Epithelial cell of esophagus (primary cell): ENCODE measurements at regions not wholly inside any gene's neighbourhood (a gene's known extent, or its start where the extent isn't known, plus 50 kb on each side); places are given as distances from the start of the nearest gene placed in this dataset.

Experiments
- DNase-seq: peaks from one replicate; pipeline ENCODE4 v3.0.0; 2010; ENCODE audit warnings: low read depth
- H3K4me3 ChIP-seq: 2 replicates; pipeline ENCODE4 v1.5.1; 2011; ENCODE audit warnings: mild to moderate bottlenecking, low read length, control low read depth
- TF ChIP-seq, protein P1 (sequence below): IDR thresholded peaks from 2 replicates; pipeline ENCODE4 v1.5.1; 2011; ENCODE audit warnings: low read depth, mild to moderate bottlenecking, low read length, control low read depth, inconsistent platforms; ENCODE audit not compliant: insufficient read depth; ENCODE audit errors: missing control alignments

DNA sequence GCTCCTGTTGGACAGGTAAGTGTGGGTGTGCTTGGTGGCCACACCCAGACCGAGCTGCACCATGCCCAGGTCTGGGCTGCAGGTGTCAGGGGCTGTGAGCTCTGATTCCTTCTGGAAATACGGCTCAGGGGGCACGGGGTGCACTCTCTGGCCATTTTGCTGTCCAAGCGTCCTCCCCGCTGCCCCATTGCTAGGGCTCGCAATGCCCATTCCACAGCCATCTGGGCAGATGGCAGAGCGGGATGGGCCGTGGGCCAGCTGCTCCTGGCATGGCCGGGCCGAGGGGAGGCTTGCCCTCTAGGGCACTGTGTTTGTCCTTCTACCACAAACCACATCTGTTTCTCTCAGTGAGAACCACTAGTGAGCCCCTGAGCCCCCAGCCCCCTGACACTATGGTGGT lies 67.9 kb upstream of the RXRA start:
- DNase-seq = no peak
- no peak overlapping the region for H3K4me3 ChIP-seq
- TF ChIP-seq, protein P1, sequence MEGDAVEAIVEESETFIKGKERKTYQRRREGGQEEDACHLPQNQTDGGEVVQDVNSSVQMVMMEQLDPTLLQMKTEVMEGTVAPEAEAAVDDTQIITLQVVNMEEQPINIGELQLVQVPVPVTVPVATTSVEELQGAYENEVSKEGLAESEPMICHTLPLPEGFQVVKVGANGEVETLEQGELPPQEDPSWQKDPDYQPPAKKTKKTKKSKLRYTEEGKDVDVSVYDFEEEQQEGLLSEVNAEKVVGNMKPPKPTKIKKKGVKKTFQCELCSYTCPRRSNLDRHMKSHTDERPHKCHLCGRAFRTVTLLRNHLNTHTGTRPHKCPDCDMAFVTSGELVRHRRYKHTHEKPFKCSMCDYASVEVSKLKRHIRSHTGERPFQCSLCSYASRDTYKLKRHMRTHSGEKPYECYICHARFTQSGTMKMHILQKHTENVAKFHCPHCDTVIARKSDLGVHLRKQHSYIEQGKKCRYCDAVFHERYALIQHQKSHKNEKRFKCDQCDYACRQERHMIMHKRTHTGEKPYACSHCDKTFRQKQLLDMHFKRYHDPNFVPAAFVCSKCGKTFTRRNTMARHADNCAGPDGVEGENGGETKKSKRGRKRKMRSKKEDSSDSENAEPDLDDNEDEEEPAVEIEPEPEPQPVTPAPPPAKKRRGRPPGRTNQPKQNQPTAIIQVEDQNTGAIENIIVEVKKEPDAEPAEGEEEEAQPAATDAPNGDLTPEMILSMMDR = no peak

DNA sequence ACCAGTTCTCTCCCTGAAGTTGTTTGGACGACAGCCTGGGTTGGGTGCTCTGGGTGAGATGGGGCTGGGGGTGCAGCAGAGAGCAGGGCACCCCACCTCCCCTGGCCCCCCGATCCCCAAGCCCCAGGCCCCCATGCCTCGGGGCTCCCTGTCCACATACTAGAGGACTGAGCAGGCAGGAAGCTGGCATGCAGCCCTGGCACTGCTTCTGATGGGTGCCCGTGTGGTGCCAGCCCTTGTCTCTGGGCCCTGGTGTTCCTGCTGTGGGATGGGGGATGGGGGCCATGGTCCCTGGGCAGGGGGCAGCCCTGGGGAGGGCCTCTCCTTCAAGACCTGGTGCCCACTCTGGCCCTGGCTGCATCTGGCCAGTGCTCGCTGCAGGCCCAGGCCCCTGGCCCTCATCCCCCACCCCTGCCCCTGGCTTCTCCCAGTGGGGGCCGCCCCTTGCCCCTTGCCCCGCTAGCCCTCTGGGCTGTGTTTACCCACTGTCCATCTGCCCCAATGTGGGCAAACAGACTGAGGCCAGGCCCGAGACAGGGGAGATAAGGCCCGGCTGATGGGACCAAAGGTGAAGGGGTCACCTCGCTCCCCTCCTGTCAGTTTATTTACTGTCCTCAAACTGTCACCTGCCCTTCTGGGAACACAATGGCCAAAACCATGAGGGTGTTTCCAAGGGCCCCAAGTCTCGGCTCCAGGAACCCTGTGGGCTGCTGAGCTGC lies 67.3 kb upstream of the RXRA start:
- no peak overlapping the region for H3K4me3 ChIP-seq
- TF ChIP-seq, protein P1 = no peak
- no peak for DNase-seq

DNA sequence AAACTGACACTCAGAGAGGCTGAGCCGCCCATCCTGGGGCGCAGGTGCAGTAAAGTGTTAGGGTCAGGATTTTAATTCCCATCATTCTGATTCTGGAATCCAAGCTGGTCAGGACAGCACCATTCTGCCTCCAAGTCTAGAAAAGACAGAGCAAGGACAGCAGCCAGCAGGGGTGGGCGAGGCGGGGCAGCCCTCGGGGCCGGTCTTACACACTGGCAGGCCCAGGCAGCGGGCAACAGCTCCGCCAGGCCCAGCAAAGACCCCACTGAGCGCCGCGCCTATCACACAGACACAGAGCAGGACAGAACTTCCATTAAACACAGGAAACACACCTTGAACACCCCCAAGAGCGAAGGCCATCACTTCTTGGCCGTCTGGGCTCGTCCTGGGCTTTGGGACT lies 66.5 kb upstream of the RXRA start:
- H3K4me3 ChIP-seq = no peak overlapping the region
- TF ChIP-seq, protein P1 = no peak

DNA sequence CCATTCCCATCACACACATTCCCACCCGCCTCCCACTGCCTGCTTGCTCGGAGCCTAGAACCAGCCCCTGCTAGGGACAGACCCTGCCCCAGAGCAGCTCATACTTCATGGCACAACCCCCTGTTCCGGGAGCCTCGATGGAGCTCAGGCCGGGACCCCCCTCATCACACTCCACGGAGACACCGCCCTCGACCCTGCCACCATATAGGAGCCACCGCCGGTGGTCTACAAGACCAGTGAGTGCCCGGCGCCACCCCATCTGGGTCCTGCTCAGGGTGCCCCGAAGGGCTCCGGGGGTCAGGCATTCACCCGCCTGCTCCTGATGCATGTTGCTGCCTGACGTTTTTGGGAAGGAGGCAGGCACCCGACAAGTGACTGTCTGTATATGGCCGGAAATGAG lies 65.5 kb upstream of the RXRA start:
- no peak for DNase-seq
- H3K4me3 ChIP-seq = no peak overlapping the region
- TF ChIP-seq, protein P1 = no peak

More for the DNA sequence above, 66.5 kb upstream of the RXRA start:
- DNase-seq = no peak

DNA sequence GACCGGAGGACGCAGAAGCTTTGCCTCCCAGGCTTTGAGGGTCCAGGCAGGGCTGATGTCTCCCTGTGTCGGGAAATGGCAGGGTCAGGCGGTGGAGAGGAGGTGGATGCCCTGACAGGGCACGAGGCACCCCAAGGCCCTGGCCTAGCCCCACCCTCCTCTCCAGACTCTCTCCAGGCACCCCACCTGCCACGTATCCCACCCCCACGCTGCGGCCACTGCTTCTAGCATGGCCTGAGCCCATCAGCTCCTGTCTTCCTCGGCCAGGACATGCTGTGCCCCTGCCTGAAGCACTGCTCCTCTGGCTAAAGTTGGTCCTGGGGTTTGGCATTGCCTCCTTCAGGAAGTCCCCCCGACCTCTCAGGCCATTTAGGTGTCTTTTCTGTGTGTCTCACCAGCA lies 64.2 kb upstream of the RXRA start:
- DNase-seq = no peak
- H3K4me3 ChIP-seq = no peak overlapping the region
- TF ChIP-seq, protein P1 = no peak

- no peak overlapping the region for H3K4me3 ChIP-seq
- DNase-seq = no peak
- TF ChIP-seq, protein P1 = no peak
Observed at GRCh38 chr9:134263596-134263995, 62.7 kb upstream of the RXRA start.

GRCh38 chr9:134264169-134264568 lies 62.1 kb upstream of the RXRA start:
- H3K4me3 ChIP-seq = no peak overlapping the region
- TF ChIP-seq, protein P1 = no peak

More at GRCh38 chr9:134264169-134264568, 62.1 kb upstream of the RXRA start:
- no peak for DNase-seq
